GM21576 (cell line): ENCODE measurements at regions not wholly inside any gene's neighbourhood (a gene's known extent, or its start where the extent isn't known, plus 50 kb on each side); places are given as distances from the start of the nearest gene placed in this dataset.
"Not testable (repeated sequence)": the region's sequence is repeated elsewhere in the genome, so short reads cannot be mapped to it uniquely, and the experiment has no call there.

Experiments used
- ATAC-seq: cut with Tn5 transposase; IDR thresholded peaks from one replicate; pipeline ENCODE4 v1.9.1; 2021; ENCODE audit warnings: mild to moderate bottlenecking, moderate library complexity; ENCODE audit not compliant: unreplicated experiment

GRCh38 chr2:142718576-142719155 is 158.8 kb upstream of the KYNU start:
- no peak for ATAC-seq

- ATAC-seq: no peak
Measured at GRCh38 chr2:142716463-142717242, 160.8 kb upstream of the KYNU start.

GRCh38 chr2:142714600-142714999 is 162.9 kb upstream of the KYNU start:
- ATAC-seq: no peak

- ATAC-seq: no peak
Measured at GRCh38 chr2:142710336-142710735, 167.1 kb upstream of the KYNU start.

- no peak for ATAC-seq
Measured at GRCh38 chr2:142707318-142707717, 170.1 kb upstream of the KYNU start.

GRCh38 chr2:142702397-142702796 is 175.1 kb upstream of the KYNU start:
- ATAC-seq: not testable (repeated sequence)

GRCh38 chr2:142695350-142696257 is 181.9 kb upstream of the KYNU start:
- not testable (repeated sequence) for ATAC-seq

- ATAC-seq: no peak
Measured at GRCh38 chr2:142694282-142694681, 183.2 kb upstream of the KYNU start.

- ATAC-seq: no peak
Measured at GRCh38 chr2:142693171-142693950, 184.1 kb upstream of the KYNU start.

- ATAC-seq: no peak
Measured at GRCh38 chr2:142688856-142689605, 188.4 kb upstream of the KYNU start.

- no peak for ATAC-seq
Measured at GRCh38 chr2:142687509-142687908, 190.0 kb upstream of the KYNU start.

- no peak for ATAC-seq
Measured at GRCh38 chr2:142687075-142687474, 190.4 kb upstream of the KYNU start.

- ATAC-seq: no peak
Measured at GRCh38 chr2:142684667-142685066, 192.8 kb upstream of the KYNU start.

- ATAC-seq: no peak
Measured at GRCh38 chr2:142682528-142682927, 194.9 kb upstream of the KYNU start.

- ATAC-seq: no peak
Measured at GRCh38 chr2:142681952-142682351, 195.5 kb upstream of the KYNU start.

- no peak for ATAC-seq
Measured at GRCh38 chr2:142678164-142678563, 199.3 kb upstream of the KYNU start.

GRCh38 chr2:142675398-142675797 is 202.1 kb upstream of the KYNU start:
- ATAC-seq: no peak

GRCh38 chr2:142673836-142674235 is 203.6 kb upstream of the KYNU start:
- ATAC-seq: no peak

- ATAC-seq: no peak
Measured at GRCh38 chr2:142672698-142673097, 204.8 kb upstream of the KYNU start.

GRCh38 chr2:142670362-142670761 is 207.1 kb upstream of the KYNU start:
- no peak for ATAC-seq
